GM23338 (cell line): ENCODE measurements at regions not wholly inside any gene's neighbourhood (a gene's known extent, or its start where the extent isn't known, plus 50 kb on each side); places are given as distances from the start of the nearest gene placed in this dataset.

Experiments used
- CREB1 ChIP-seq: fragments of 250-450 bp; sonication (Bioruptor Pico); IDR thresholded peaks from 2 replicates; pipeline ENCODE4 v1.5.0; 2020; ENCODE audit warnings: low read depth, mild to moderate bottlenecking, moderate library complexity
- CTCF ChIP-seq, 2 experiments: fragments of 200-600 bp in 1 of 2; sonication (generic) in 1 of 2; conservative IDR thresholded peaks; 2 replicates each; pipeline versions ENCODE4 v1.5.1 to v1.6.1; 2016 to 2017; ENCODE audit warnings: antibody characterized with exemption in 2 of 2, low read depth in 2 of 2, mild to moderate bottlenecking in 2 of 2, moderate library complexity in 1 of 2
- EZH2 ChIP-seq: fragments of 200-600 bp; sonication (generic); IDR thresholded peaks from one replicate; pipeline ENCODE4 v1.8.0; 2017; ENCODE audit warnings: antibody characterized with exemption, mild to moderate bottlenecking, low read depth; ENCODE audit not compliant: unreplicated experiment
- EZH2phosphoT487 ChIP-seq: fragments of 200-600 bp; sonication (generic); IDR thresholded peaks from one replicate; pipeline ENCODE4 v1.8.1; 2018; ENCODE audit warnings: antibody characterized with exemption; ENCODE audit not compliant: unreplicated experiment
- JUNB ChIP-seq: IDR thresholded peaks from one replicate; pipeline ENCODE4 v1.6.1; 2016; ENCODE audit warnings: antibody characterized with exemption; ENCODE audit not compliant: unreplicated experiment
- NANOG ChIP-seq: IDR thresholded peaks from 2 replicates; pipeline ENCODE4 v1.6.1; 2016; ENCODE audit warnings: antibody characterized with exemption, borderline replicate concordance
- POLR2AphosphoS5 ChIP-seq: IDR thresholded peaks from 2 replicates; pipeline ENCODE4 v1.6.1; 2016; ENCODE audit warnings: antibody characterized with exemption, low read depth
- ZNF114 ChIP-seq: fragments of 250-450 bp; sonication (Bioruptor Pico); IDR thresholded peaks from 2 replicates; pipeline ENCODE4 v1.5.0; 2020; ENCODE audit warnings: mild to moderate bottlenecking, moderate library complexity
- TF ChIP-seq, protein P1 (sequence below): IDR thresholded peaks from one replicate; pipeline ENCODE4 v1.6.1; 2018; ENCODE audit warnings: antibody characterized with exemption; ENCODE audit not compliant: unreplicated experiment

DNA sequence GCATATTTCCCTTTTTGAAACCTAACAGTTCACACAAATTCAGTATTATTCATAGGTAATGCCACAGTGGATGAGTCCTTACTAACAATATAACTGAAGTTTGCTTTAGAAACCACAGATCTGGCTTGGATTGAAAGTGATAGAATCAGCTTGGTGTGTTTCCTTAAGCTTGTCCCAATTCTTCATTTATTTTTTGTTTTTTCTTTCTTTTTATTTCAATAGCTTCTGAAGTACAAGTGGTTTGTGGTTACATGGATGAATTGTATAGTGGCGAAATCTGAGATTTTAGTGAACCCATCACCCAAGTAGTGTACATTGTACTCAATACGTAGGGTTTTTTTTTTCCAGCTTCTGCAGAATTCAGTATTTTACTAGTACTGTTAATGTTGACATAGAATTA lies 518.2 kb upstream of the SEMA3D start:
- TF ChIP-seq CTCF (conservative IDR thresholded peaks at IDR 0.05; ENCODE audit: low read depth in 2 of 2) (no peak), EZH2phosphoT487 (no peak), EZH2 (no peak), NANOG (no peak), POLR2AphosphoS5 (no peak), CREB1 (no peak), ZNF114 (CRISPR knock-in tag) (no peak), JUNB (no peak)
- TF ChIP-seq, protein P1, sequence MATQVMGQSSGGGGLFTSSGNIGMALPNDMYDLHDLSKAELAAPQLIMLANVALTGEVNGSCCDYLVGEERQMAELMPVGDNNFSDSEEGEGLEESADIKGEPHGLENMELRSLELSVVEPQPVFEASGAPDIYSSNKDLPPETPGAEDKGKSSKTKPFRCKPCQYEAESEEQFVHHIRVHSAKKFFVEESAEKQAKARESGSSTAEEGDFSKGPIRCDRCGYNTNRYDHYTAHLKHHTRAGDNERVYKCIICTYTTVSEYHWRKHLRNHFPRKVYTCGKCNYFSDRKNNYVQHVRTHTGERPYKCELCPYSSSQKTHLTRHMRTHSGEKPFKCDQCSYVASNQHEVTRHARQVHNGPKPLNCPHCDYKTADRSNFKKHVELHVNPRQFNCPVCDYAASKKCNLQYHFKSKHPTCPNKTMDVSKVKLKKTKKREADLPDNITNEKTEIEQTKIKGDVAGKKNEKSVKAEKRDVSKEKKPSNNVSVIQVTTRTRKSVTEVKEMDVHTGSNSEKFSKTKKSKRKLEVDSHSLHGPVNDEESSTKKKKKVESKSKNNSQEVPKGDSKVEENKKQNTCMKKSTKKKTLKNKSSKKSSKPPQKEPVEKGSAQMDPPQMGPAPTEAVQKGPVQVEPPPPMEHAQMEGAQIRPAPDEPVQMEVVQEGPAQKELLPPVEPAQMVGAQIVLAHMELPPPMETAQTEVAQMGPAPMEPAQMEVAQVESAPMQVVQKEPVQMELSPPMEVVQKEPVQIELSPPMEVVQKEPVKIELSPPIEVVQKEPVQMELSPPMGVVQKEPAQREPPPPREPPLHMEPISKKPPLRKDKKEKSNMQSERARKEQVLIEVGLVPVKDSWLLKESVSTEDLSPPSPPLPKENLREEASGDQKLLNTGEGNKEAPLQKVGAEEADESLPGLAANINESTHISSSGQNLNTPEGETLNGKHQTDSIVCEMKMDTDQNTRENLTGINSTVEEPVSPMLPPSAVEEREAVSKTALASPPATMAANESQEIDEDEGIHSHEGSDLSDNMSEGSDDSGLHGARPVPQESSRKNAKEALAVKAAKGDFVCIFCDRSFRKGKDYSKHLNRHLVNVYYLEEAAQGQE = no peak
